ENCODE measurements at regions not wholly inside any gene's neighbourhood (a gene's known extent, or its start where the extent isn't known, plus 50 kb on each side); places are given as distances from the start of the nearest gene placed in this dataset.

DNA sequence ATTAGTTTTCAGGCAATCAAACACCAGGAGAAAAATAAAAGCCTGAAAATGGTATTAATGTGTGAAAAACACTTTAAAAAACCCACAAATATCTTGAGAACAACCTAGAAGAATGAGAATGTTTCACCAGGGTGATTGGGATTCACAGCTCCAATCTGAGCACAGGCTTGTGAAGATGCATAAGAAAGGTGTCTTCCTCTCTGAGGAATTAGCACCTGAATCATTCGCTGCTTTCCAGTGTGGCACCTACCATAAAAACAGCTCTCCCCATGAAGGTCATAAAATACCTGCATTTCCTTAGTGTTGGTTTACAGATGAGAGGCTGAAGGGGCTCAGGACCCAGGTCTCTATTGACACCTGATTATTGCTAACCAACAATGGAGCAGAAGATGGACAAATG, 499.7 kb upstream of the KLHL29 start:
- H3K36me3 ChIP-seq (ENCODE audit: control insufficient read depth, insufficient read depth, low read length): no peaks in the 10 kb centered on the region
- DNase-seq (ENCODE audit: low read depth): no peak
- ChIA-PET POLR2A (no interaction called here), CTCF (no interaction called here)
- no peak for TF ChIP-seq CTCF (IDR thresholded peaks at IDR 0.05; ENCODE audit: insufficient read depth, low read depth, low read length)
- no peak overlapping the region for H3K4me3 ChIP-seq (ENCODE audit: low read depth, low read length)
- H3K27me3 ChIP-seq (ENCODE audit: control insufficient read depth, insufficient read depth, low read length): no peaks in the 10 kb centered on the region

GRCh38 chr2:22887426-22887825, 497.6 kb upstream of the KLHL29 start:
- CTCF ChIA-PET: no interaction called here

GRCh38 chr2:22887845-22888244, 497.1 kb upstream of the KLHL29 start:
- ChIA-PET CTCF (no interaction called here), POLR2A (no interaction called here)
- no peak for DNase-seq (ENCODE audit: low read depth)
- no peak overlapping the region for H3K4me3 ChIP-seq (ENCODE audit: low read depth, low read length)
- no peaks in the 10 kb centered on the region for H3K27me3 ChIP-seq (ENCODE audit: control insufficient read depth, insufficient read depth, low read length)
- no peaks in the 10 kb centered on the region for H3K36me3 ChIP-seq (ENCODE audit: control insufficient read depth, insufficient read depth, low read length)
- TF ChIP-seq CTCF (IDR thresholded peaks at IDR 0.05; ENCODE audit: insufficient read depth, low read depth, low read length): no peak

More at GRCh38 chr2:22887426-22887825, 497.6 kb upstream of the KLHL29 start:
- no peak for DNase-seq (ENCODE audit: low read depth)
- Histone ChIP-seq H3K36me3 (ENCODE audit: control insufficient read depth, insufficient read depth, low read length) (no peaks in the 10 kb centered on the region), H3K27me3 (ENCODE audit: control insufficient read depth, insufficient read depth, low read length) (no peaks in the 10 kb centered on the region), H3K4me3 (ENCODE audit: low read depth, low read length) (no peak overlapping the region)
- TF ChIP-seq CTCF (IDR thresholded peaks at IDR 0.05; ENCODE audit: insufficient read depth, low read depth, low read length): no peak
- POLR2A ChIA-PET: no interaction called here

DNA sequence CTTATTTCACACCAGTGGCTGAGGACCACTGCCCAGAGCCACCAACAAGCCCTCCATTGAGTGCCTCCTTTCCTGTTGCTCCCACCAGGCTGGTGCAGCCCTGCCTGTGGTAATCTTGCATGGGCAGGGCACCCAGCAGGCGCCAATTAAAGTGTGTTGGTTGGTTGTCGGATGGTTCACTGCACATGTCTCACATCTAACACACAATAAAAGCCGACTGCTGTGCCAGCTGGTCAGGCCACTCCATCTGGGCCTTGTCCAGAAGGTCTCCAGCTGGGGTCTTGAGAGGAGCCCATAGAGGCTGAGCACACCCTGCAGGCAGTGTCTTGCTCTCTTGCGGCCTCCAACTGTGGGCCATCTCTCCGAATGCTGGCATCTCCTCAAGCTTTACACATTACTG, 494.8 kb upstream of the KLHL29 start:
- ChIA-PET CTCF (no interaction called here), POLR2A (no interaction called here)
- Histone ChIP-seq H3K27me3 (ENCODE audit: control insufficient read depth, insufficient read depth, low read length) (no peaks in the 10 kb centered on the region), H3K36me3 (ENCODE audit: control insufficient read depth, insufficient read depth, low read length) (no peaks in the 10 kb centered on the region), H3K4me3 (ENCODE audit: low read depth, low read length) (no peak overlapping the region)
- DNase-seq (ENCODE audit: low read depth): no peak
- no peak for TF ChIP-seq CTCF (IDR thresholded peaks at IDR 0.05; ENCODE audit: insufficient read depth, low read depth, low read length)

DNA sequence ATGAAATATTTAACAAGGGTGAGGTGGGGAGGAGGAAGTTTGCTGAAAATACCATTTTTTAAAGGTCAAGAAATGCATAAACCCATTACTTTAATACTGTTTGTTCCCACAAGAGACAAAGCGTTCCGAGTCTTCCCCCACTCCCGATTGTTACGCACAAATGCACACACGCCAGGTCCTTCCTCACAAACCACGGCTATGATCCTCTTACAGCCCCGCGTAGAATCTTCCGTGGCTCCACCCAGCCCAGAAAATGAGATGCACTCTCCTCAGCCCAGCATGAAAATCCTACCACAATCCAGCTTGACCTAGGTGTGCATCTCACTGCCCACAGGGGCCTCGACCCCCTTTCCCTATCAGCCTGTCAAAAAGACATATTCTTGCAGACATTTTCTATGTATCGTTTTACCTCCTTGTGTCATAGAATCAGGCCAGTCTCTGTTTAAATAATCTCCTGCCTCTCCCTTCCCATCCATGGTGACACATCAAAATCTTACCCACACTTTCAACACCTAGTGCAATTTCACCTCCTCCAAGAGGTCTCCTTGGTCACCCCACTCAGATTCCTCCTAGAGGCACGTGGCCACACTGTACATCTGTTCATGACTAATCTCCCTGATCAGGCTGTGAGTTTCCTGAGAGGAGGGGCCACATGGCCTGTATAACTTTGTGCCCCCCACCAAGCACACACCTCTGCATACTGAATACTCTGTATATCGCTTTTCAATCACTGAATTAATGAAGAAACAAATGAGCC, 491.0 kb upstream of the KLHL29 start:
- no peaks in the 10 kb centered on the region for H3K36me3 ChIP-seq (ENCODE audit: control insufficient read depth, insufficient read depth, low read length)
- ChIA-PET POLR2A (no interaction called here), CTCF (no interaction called here)
- no peak for TF ChIP-seq CTCF (IDR thresholded peaks at IDR 0.05; ENCODE audit: insufficient read depth, low read depth, low read length)
- no peak overlapping the region for H3K4me3 ChIP-seq (ENCODE audit: low read depth, low read length)
- DNase-seq (ENCODE audit: low read depth): no peak
- H3K27me3 ChIP-seq (ENCODE audit: control insufficient read depth, insufficient read depth, low read length): no peaks in the 10 kb centered on the region

Measured in BJ (cell line).